ENCODE measurements at regions not wholly inside any gene's neighbourhood (a gene's known extent, or its start where the extent isn't known, plus 50 kb on each side); places are given as distances from the start of the nearest gene placed in this dataset.

DNA sequence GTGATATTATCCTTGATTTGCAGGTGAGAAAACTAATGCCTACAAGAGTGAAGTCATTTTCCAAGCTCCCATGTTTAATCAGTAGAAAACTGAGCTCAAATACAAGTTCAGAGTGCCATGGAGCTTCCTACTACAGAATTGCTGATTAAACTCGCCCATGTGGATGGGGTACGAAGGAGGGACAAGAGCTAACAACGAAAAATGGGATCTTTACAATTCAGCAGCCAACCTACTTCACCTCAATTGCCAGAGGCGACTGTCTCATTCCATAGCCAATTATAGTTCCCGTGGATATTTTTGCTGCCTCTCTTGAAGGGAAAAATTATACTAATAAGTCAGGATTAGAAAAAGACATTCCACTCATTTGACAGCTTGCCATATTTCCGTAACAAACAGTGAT, 1155.1 kb downstream of the OLFM4 start:
- no TSS peak for BruUV-seq (replicated peaks)
- ChIA-PET CTCF (no interaction called here), POLR2A (ENCODE audit: low non-redundant PET) (no interaction called here)
- no peak for DNase-seq (ENCODE audit: low spot score)
- H3K27ac ChIP-seq (ENCODE audit: low read depth, low read length, poor library complexity, severe bottlenecking): no peak overlapping the region
- H3K4me3 ChIP-seq (ENCODE audit: low read depth, low read length, poor library complexity, severe bottlenecking): no peak overlapping the region
- no peak for TF ChIP-seq EZH2 (IDR thresholded peaks at IDR 0.05; ENCODE audit: borderline replicate concordance, low read depth, low read length, poor library complexity, severe bottlenecking)
- TF ChIP-seq, protein P1, sequence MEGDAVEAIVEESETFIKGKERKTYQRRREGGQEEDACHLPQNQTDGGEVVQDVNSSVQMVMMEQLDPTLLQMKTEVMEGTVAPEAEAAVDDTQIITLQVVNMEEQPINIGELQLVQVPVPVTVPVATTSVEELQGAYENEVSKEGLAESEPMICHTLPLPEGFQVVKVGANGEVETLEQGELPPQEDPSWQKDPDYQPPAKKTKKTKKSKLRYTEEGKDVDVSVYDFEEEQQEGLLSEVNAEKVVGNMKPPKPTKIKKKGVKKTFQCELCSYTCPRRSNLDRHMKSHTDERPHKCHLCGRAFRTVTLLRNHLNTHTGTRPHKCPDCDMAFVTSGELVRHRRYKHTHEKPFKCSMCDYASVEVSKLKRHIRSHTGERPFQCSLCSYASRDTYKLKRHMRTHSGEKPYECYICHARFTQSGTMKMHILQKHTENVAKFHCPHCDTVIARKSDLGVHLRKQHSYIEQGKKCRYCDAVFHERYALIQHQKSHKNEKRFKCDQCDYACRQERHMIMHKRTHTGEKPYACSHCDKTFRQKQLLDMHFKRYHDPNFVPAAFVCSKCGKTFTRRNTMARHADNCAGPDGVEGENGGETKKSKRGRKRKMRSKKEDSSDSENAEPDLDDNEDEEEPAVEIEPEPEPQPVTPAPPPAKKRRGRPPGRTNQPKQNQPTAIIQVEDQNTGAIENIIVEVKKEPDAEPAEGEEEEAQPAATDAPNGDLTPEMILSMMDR (conservative IDR thresholded peaks at IDR 0.05; ENCODE audit: low read depth, low read length): no peak
- no peaks in the 10 kb centered on the region for H3K4me1 ChIP-seq (ENCODE audit: insufficient read depth, low read length, poor library complexity, severe bottlenecking)
- H3K9me3 ChIP-seq (ENCODE audit: low read depth, low read length, poor library complexity, severe bottlenecking): no peaks in the 10 kb centered on the region
- H3K27me3 ChIP-seq (replicated peaks; ENCODE audit: insufficient read depth, low read depth, low read length, poor library complexity): no peaks in the 10 kb centered on the region
- intact Hi-C loops (cut with micrococcal nuclease; ENCODE audit: unreplicated experiment): loop anchor here (10.0 kb wide), 2 partner anchors 399 to 929 kb away; no protein-coding TSS in a partner anchor
- no peaks in the 10 kb centered on the region for H3K36me3 ChIP-seq (ENCODE audit: insufficient read depth, low read length, poor library complexity, severe bottlenecking)

DNA sequence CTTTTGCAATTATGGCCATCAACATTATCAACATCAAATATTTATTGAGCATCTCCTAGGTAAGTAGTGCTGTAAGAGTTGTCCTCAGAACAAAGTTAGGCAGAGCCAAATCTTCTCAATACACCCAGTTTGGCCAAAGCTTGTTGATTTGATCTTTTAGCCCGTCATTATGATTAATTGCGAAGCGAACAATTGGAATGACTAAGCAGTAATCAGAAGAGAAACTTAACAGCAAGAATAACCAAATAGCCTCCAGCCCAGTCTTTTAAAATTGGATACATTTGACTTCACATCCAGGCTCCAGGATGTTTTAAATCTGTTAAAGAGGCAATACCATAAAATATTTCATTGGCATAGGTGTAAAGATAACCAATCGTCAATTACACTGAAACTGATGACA, 1156.0 kb downstream of the OLFM4 start:
- intact Hi-C loops (cut with micrococcal nuclease; ENCODE audit: unreplicated experiment): loop anchor here (10.0 kb wide), 2 partner anchors 400 to 930 kb away; no protein-coding TSS in a partner anchor
- Histone ChIP-seq H3K4me1 (ENCODE audit: insufficient read depth, low read length, poor library complexity, severe bottlenecking) (no peaks in the 10 kb centered on the region), H3K27me3 (replicated peaks; ENCODE audit: insufficient read depth, low read depth, low read length, poor library complexity) (no peaks in the 10 kb centered on the region), H3K9me3 (ENCODE audit: low read depth, low read length, poor library complexity, severe bottlenecking) (no peaks in the 10 kb centered on the region), H3K27ac (ENCODE audit: low read depth, low read length, poor library complexity, severe bottlenecking) (no peak overlapping the region), H3K4me3 (ENCODE audit: low read depth, low read length, poor library complexity, severe bottlenecking) (no peak overlapping the region), H3K36me3 (ENCODE audit: insufficient read depth, low read length, poor library complexity, severe bottlenecking) (no peaks in the 10 kb centered on the region)
- no peak for TF ChIP-seq EZH2 (IDR thresholded peaks at IDR 0.05; ENCODE audit: borderline replicate concordance, low read depth, low read length, poor library complexity, severe bottlenecking)
- TF ChIP-seq, protein P1 (conservative IDR thresholded peaks at IDR 0.05; ENCODE audit: low read depth, low read length): no peak
- DNase-seq (ENCODE audit: low spot score): no peak
- CTCF ChIA-PET: no interaction called here
- BruUV-seq (replicated peaks): no TSS peak
- POLR2A ChIA-PET (ENCODE audit: low non-redundant PET): no interaction called here

DNA sequence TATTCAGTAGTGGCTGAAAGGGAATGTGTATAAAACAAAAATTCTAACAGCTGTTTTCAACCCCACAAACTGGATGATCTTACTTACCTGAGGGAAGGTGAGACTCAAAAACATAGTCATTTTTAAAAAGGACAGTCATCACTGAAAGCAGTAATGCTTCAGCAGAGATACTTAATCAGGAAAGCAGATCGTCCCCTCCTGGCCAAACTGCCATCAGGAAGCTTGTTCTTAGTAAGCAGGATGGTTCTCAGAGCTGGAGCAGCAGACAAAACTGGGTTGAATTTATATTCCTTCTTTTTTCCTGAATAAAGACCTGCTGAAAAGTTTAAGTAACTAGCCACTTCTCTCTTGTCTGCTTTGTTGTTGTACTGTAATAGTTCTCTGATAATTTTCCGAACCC, 1156.5 kb downstream of the OLFM4 start:
- intact Hi-C loops (cut with micrococcal nuclease; ENCODE audit: unreplicated experiment): loop anchor here (10.0 kb wide), 2 partner anchors 400 to 930 kb away; no protein-coding TSS in a partner anchor
- no peaks in the 10 kb centered on the region for H3K9me3 ChIP-seq (ENCODE audit: low read depth, low read length, poor library complexity, severe bottlenecking)
- ChIA-PET CTCF (no interaction called here), POLR2A (ENCODE audit: low non-redundant PET) (no interaction called here)
- no peaks in the 10 kb centered on the region for H3K36me3 ChIP-seq (ENCODE audit: insufficient read depth, low read length, poor library complexity, severe bottlenecking)
- no peak for TF ChIP-seq EZH2 (IDR thresholded peaks at IDR 0.05; ENCODE audit: borderline replicate concordance, low read depth, low read length, poor library complexity, severe bottlenecking)
- TF ChIP-seq, protein P1 (conservative IDR thresholded peaks at IDR 0.05; ENCODE audit: low read depth, low read length): no peak
- no TSS peak for BruUV-seq (replicated peaks)
- DNase-seq (ENCODE audit: low spot score): no peak
- H3K27ac ChIP-seq (ENCODE audit: low read depth, low read length, poor library complexity, severe bottlenecking): no peak overlapping the region
- H3K4me3 ChIP-seq (ENCODE audit: low read depth, low read length, poor library complexity, severe bottlenecking): no peak overlapping the region
- no peaks in the 10 kb centered on the region for H3K4me1 ChIP-seq (ENCODE audit: insufficient read depth, low read length, poor library complexity, severe bottlenecking)
- H3K27me3 ChIP-seq (replicated peaks; ENCODE audit: insufficient read depth, low read depth, low read length, poor library complexity): no peaks in the 10 kb centered on the region
